ENCODE measurements at regions not wholly inside any gene's neighbourhood (a gene's known extent, or its start where the extent isn't known, plus 50 kb on each side); places are given as distances from the start of the nearest gene placed in this dataset.

GRCh38 chr7:54354436-54354835, 187.7 kb upstream of the VSTM2A start:
- TF ChIP-seq CTCF (IDR thresholded peaks at IDR 0.05) (no peak), POLR2A (IDR thresholded peaks at IDR 0.05) (no peak)
- WGBS, 4 donors = 75 to 79% (median 77%) methylated on average over 8 of the region's 8 CpGs
- no peaks in the 10 kb centered on the region for H3K9me3 ChIP-seq (replicated peaks in 1 of 3)
- H3K27ac ChIP-seq = no peak overlapping the region
- intact Hi-C loops (cut with DNase I) = no loop called here
- no peak overlapping the region for H3K4me3 ChIP-seq
- H3K36me3 ChIP-seq (replicated peaks in 1 of 2) = no peaks in the 10 kb centered on the region
- no peaks in the 10 kb centered on the region for H3K4me1 ChIP-seq (replicated peaks in 1 of 2)
- DNase-seq = no peak
- H3K27me3 ChIP-seq = no peaks in the 10 kb centered on the region

GRCh38 chr7:54355842-54356241, 186.3 kb upstream of the VSTM2A start:
- H3K4me1 ChIP-seq (replicated peaks in 1 of 2) = no peaks in the 10 kb centered on the region
- TF ChIP-seq POLR2A (IDR thresholded peaks at IDR 0.05) = no peak
- no peak for TF ChIP-seq CTCF (IDR thresholded peaks at IDR 0.05)
- no peak for DNase-seq
- no peak overlapping the region for H3K27ac ChIP-seq
- H3K9me3 ChIP-seq (replicated peaks in 1 of 3) = no peaks in the 10 kb centered on the region
- 11 to 63% (median 47%) methylated on average over 1 of the region's 1 CpG for WGBS, 4 donors
- H3K4me3 ChIP-seq = no peak overlapping the region
- no peaks in the 10 kb centered on the region for H3K27me3 ChIP-seq
- intact Hi-C loops (cut with DNase I) = no loop called here
- no peaks in the 10 kb centered on the region for H3K36me3 ChIP-seq (replicated peaks in 1 of 2)

GRCh38 chr7:54360075-54360840, 181.9 kb upstream of the VSTM2A start:
- no peak for DNase-seq
- intact Hi-C loops (cut with DNase I) = no loop called here
- Histone ChIP-seq H3K4me1 (replicated peaks in 1 of 2) (no peaks in the 10 kb centered on the region), H3K9me3 (replicated peaks in 1 of 3) (no peaks in the 10 kb centered on the region), H3K27me3 (no peaks in the 10 kb centered on the region), H3K4me3 (no peak overlapping the region), H3K36me3 (replicated peaks in 1 of 2) (no peaks in the 10 kb centered on the region), H3K27ac (no peak overlapping the region)
- 54 to 59% (median 57%) methylated on average over 6 of the region's 6 CpGs for whole genome bisulfite sequencing, 4 donors
- TF ChIP-seq CTCF (IDR thresholded peaks at IDR 0.05) = no peak
- TF ChIP-seq POLR2A (IDR thresholded peaks at IDR 0.05) = no peak

GRCh38 chr7:54390565-54390964, 151.6 kb upstream of the VSTM2A start:
- Histone ChIP-seq H3K4me1 (replicated peaks in 1 of 2) (no peaks in the 10 kb centered on the region), H3K27ac (no peak overlapping the region), H3K9me3 (replicated peaks in 1 of 3) (no peaks in the 10 kb centered on the region), H3K27me3 (no peaks in the 10 kb centered on the region), H3K36me3 (replicated peaks in 1 of 2) (no peaks in the 10 kb centered on the region), H3K4me3 (no peak overlapping the region)
- no peak for DNase-seq
- WGBS, 4 donors = 74 to 78% (median 76%) methylated on average over 1 of the region's 1 CpG
- no peak for TF ChIP-seq POLR2A (IDR thresholded peaks at IDR 0.05)
- TF ChIP-seq CTCF (IDR thresholded peaks at IDR 0.05) = no peak
- intact Hi-C loops (cut with DNase I) = no loop called here

Data from adrenal gland (tissue), 9 donors.